ENCODE measurements at regions not wholly inside any gene's neighbourhood (a gene's known extent, or its start where the extent isn't known, plus 50 kb on each side); places are given as distances from the start of the nearest gene placed in this dataset.
"Not testable (repeated sequence)": the region's sequence is repeated elsewhere in the genome, so short reads cannot be mapped to it uniquely, and the experiment has no call there.

- DNase-seq (ENCODE audit: low read depth in 2 of 2): no peak
These were observed 227.7 kb downstream of the VAPA start for GRCh38 chr18:10141559-10141958.

GRCh38 chr18:10142056-10142455 is 228.2 kb downstream of the VAPA start:
- no peak for DNase-seq (ENCODE audit: low read depth in 2 of 2)

- no peak for DNase-seq (ENCODE audit: low read depth in 2 of 2)
These were observed 228.8 kb downstream of the VAPA start for GRCh38 chr18:10142496-10143160.

- no peak for DNase-seq (ENCODE audit: low read depth in 2 of 2)
These were observed 229.8 kb downstream of the VAPA start for GRCh38 chr18:10143596-10143995.

- no peak for DNase-seq (ENCODE audit: low read depth in 2 of 2)
These were observed 231.7 kb downstream of the VAPA start for GRCh38 chr18:10145546-10145945.

- DNase-seq (ENCODE audit: low read depth in 2 of 2): no peak
These were observed 233.4 kb downstream of the VAPA start for GRCh38 chr18:10147226-10147625.

GRCh38 chr18:10147752-10148151 is 233.9 kb downstream of the VAPA start:
- no peak for DNase-seq (ENCODE audit: low read depth in 2 of 2)

GRCh38 chr18:10148189-10148929 is 234.5 kb downstream of the VAPA start:
- DNase-seq (ENCODE audit: low read depth in 2 of 2): no peak

GRCh38 chr18:10149768-10150556 is 236.1 kb downstream of the VAPA start:
- DNase-seq (ENCODE audit: low read depth in 2 of 2): no peak

GRCh38 chr18:10150576-10150975 is 236.8 kb downstream of the VAPA start:
- not testable (repeated sequence) for DNase-seq (ENCODE audit: low read depth in 2 of 2)

GRCh38 chr18:10152475-10152874 is 238.7 kb downstream of the VAPA start:
- DNase-seq (ENCODE audit: low read depth in 2 of 2): no peak

- DNase-seq (ENCODE audit: low read depth in 2 of 2): no peak
These were observed 240.3 kb downstream of the VAPA start for GRCh38 chr18:10153924-10154752.

- no peak for DNase-seq (ENCODE audit: low read depth in 2 of 2)
These were observed 243.9 kb downstream of the VAPA start for GRCh38 chr18:10157706-10158105.

- DNase-seq (ENCODE audit: low read depth in 2 of 2): no peak
These were observed 246.4 kb downstream of the VAPA start for GRCh38 chr18:10160251-10160650.

GRCh38 chr18:10161315-10161714 is 247.5 kb downstream of the VAPA start:
- DNase-seq (ENCODE audit: low read depth in 2 of 2): no peak

GRCh38 chr18:10162340-10162739 is 248.5 kb downstream of the VAPA start:
- DNase-seq (ENCODE audit: low read depth in 2 of 2): no peak

- DNase-seq (ENCODE audit: low read depth in 2 of 2): no peak
These were observed 250.7 kb downstream of the VAPA start for GRCh38 chr18:10164271-10165071.

- DNase-seq (ENCODE audit: low read depth in 2 of 2): no peak
These were observed 252.5 kb downstream of the VAPA start for GRCh38 chr18:10166164-10166807.

GRCh38 chr18:10167759-10168158 is 253.9 kb downstream of the VAPA start:
- DNase-seq (ENCODE audit: low read depth in 2 of 2): no peak

- no peak for DNase-seq (ENCODE audit: low read depth in 2 of 2)
These were observed 254.7 kb downstream of the VAPA start for GRCh38 chr18:10168477-10168876.

All from stimulated activated CD8-positive, alpha-beta memory T cell treated with anti-CD3 and anti-CD28 coated beads, Interleukin-2, amount 100 ng/mL, for 1 hour (primary cell).